ENCODE measurements at regions not wholly inside any gene's neighbourhood (a gene's known extent, or its start where the extent isn't known, plus 50 kb on each side); places are given as distances from the start of the nearest gene placed in this dataset.

GRCh38 chrX:122500556-122500955 is 683.5 kb upstream of the GRIA3 start:
- TF ChIP-seq, protein P1, sequence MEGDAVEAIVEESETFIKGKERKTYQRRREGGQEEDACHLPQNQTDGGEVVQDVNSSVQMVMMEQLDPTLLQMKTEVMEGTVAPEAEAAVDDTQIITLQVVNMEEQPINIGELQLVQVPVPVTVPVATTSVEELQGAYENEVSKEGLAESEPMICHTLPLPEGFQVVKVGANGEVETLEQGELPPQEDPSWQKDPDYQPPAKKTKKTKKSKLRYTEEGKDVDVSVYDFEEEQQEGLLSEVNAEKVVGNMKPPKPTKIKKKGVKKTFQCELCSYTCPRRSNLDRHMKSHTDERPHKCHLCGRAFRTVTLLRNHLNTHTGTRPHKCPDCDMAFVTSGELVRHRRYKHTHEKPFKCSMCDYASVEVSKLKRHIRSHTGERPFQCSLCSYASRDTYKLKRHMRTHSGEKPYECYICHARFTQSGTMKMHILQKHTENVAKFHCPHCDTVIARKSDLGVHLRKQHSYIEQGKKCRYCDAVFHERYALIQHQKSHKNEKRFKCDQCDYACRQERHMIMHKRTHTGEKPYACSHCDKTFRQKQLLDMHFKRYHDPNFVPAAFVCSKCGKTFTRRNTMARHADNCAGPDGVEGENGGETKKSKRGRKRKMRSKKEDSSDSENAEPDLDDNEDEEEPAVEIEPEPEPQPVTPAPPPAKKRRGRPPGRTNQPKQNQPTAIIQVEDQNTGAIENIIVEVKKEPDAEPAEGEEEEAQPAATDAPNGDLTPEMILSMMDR (IDR thresholded peaks at IDR 0.05 in 8 of 11, conservative IDR thresholded peaks at IDR 0.05 in 3 of 11) = no peak
- no peak for TF ChIP-seq POLR2A (IDR thresholded peaks at IDR 0.05)

All from spleen (tissue), 7 donors.